ENCODE measurements at regions not wholly inside any gene's neighbourhood (a gene's known extent, or its start where the extent isn't known, plus 50 kb on each side); places are given as distances from the start of the nearest gene placed in this dataset.

DNA sequence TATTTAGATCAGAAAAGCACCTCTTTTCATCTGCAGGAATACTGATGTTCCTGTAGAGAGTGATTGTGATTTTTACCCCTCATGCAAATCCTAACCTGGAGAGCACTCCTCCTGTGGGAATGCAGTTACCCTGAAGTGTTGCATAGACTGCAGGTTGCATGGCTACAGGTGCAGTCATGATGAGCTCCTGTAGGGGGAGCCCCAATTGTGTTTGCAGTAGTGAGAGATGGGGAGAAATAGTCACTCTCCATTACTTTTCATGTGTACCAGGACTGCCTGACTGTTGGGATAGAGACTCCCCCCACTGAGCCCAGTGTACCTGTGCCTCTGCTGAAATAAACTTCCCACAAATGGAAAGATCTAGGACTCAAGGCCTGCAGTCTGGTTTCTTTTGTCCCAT lies 1086.5 kb downstream of the SLC6A15 start:
- TF ChIP-seq CTCF (IDR thresholded peaks at IDR 0.05) (peak in 1 of 3 experiments; percentile 38), POLR2A (IDR thresholded peaks at IDR 0.05) (no peak)
